PC-9 (cell line): ENCODE measurements at regions not wholly inside any gene's neighbourhood (a gene's known extent, or its start where the extent isn't known, plus 50 kb on each side); places are given as distances from the start of the nearest gene placed in this dataset.

Source experiments
- BruUV-seq: library from RNA; stranded (reverse); fragments of 400-500 nt; replicated peaks from 2 replicates; lab custom pipeline; 2021; lab: Mats Ljungman, UMichigan
- CTCF ChIA-PET: fragments of 300-600 bp; sonication (Branson Sonifier 250); formaldehyde crosslinking; loops from one replicate; lab custom pipeline; 2022; ENCODE audit warnings: antibody characterized with exemption; lab: Charles Lee
- POLR2A ChIA-PET: fragments of 300-600 bp; sonication (Branson Sonifier 250); formaldehyde crosslinking; loops from one replicate; lab custom pipeline; 2022; ENCODE audit warnings: antibody characterized with exemption; ENCODE audit not compliant: unreplicated experiment; lab: Charles Lee
- DNase-seq, 2 experiments: peaks; one replicate each; pipeline versions ENCODE4 v3.0.0 to v3.0.0-alpha.2; 2015 to 2022; ENCODE audit warnings: mixed read lengths in 1 of 2
- H2AFZ ChIP-seq: fragments of 200-600 bp; sonication (generic); 2 replicates; pipeline ENCODE4 v1.8.1; 2017; ENCODE audit warnings: antibody characterized with exemption
- H3F3A ChIP-seq: fragments of 200-600 bp; sonication (generic); 2 replicates; pipeline ENCODE4 v1.8.1; 2017; ENCODE audit warnings: antibody characterized with exemption, mild to moderate bottlenecking, low read depth; ENCODE audit not compliant: insufficient read depth
- H3K27ac ChIP-seq: fragments of 200-600 bp; sonication (generic); 2 replicates; pipeline ENCODE4 v1.6.1; 2016; ENCODE audit warnings: mixed run types
- H3K27me3 ChIP-seq: fragments of 200-600 bp; sonication (generic); 2 replicates; pipeline ENCODE4 v1.6.1; 2016; ENCODE audit warnings: low read depth, mixed run types; ENCODE audit not compliant: insufficient read depth
- H3K36me3 ChIP-seq: fragments of 200-600 bp; sonication (generic); 2 replicates; pipeline ENCODE4 v1.6.1; 2016; ENCODE audit warnings: low read depth, mixed run types
- H3K4me1 ChIP-seq: fragments of 200-600 bp; sonication (generic); replicated peaks from 2 replicates; pipeline ENCODE4 v1.6.1; 2016; ENCODE audit warnings: mixed run types; ENCODE audit not compliant: insufficient read depth
- H3K4me2 ChIP-seq: fragments of 200-600 bp; sonication (generic); 2 replicates; pipeline ENCODE4 v1.6.1; 2017; ENCODE audit warnings: mixed run types
- H3K4me3 ChIP-seq: fragments of 200-600 bp; sonication (generic); 2 replicates; pipeline ENCODE4 v1.6.1; 2016; ENCODE audit warnings: mixed run types
- H3K79me2 ChIP-seq: fragments of 200-600 bp; sonication (generic); 2 replicates; pipeline ENCODE4 v1.6.1; 2017; ENCODE audit warnings: low read depth, mixed run types
- H3K9me2 ChIP-seq: fragments of 200-600 bp; sonication (generic); 2 replicates; pipeline ENCODE4 v1.8.1; 2017; ENCODE audit warnings: mild to moderate bottlenecking; ENCODE audit not compliant: insufficient read depth
- H3K9me3 ChIP-seq: fragments of 200-600 bp; sonication (generic); 2 replicates; pipeline ENCODE4 v1.8.1; 2016; ENCODE audit warnings: low read depth; ENCODE audit not compliant: insufficient read depth
- H4K20me1 ChIP-seq: fragments of 200-600 bp; sonication (generic); 2 replicates; pipeline ENCODE4 v1.8.1; 2017; ENCODE audit not compliant: insufficient read depth
- EZH2 ChIP-seq: fragments of 200-600 bp; sonication (generic); IDR thresholded peaks from 2 replicates; pipeline ENCODE4 v1.8.0; 2017; ENCODE audit warnings: antibody characterized with exemption, low read depth
- intact Hi-C: fragments of 100-400 bp; cut with micrococcal nuclease; formaldehyde crosslinking; loops from one replicate; pipeline ENCODE4 v1.10.0; 2022; ENCODE audit not compliant: unreplicated experiment
- TF ChIP-seq, protein P1 (sequence below): fragments of 200-600 bp; sonication (generic); conservative IDR thresholded peaks from 2 replicates; pipeline ENCODE4 v1.6.1; 2017; ENCODE audit warnings: mixed run types, antibody characterized with exemption, mild to moderate bottlenecking, moderate library complexity

DNA sequence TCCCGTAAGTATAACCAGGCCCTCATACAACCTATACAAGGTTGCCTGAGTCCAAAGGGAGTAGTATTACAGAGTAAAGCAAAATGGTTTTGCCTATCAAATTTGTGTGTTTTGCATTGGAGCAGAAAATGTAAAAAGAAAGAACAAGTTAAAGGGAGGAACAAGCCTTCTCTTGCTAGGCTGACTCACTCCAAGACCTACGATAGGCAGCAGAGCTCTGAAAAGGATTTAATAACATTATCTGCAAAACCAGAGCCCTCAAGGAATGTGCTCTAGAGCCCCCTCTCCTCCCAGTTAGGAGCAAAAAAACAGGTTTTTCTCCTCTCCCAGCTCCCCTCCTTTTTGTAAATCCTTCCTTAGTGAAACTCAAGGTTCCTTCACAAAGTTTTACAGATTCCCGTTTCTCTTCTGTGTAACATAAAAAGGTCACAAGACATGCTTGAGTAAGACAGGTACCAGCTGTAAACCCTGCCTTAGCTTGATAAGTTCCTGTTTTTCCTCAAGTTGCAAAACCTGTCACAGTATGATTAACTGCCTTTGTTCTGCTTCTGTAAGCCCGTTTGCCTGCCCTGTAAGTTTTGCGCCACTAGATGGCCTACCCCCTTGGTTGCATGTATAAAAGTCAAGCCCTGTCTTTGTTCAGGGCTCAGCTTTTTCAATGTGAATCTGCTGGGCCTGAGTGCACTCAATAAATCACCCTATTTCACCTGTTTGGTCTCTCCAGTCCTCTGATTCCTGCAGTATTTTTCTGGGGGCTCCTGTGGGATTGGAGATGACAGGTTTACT is 498.2 kb downstream of the KCNA4 start:
- intact Hi-C loops = no loop called here
- ChIA-PET POLR2A (no interaction called here), CTCF (no interaction called here)
- no peak overlapping the region for H3K4me2 ChIP-seq
- H4K20me1 ChIP-seq = no peaks in the 10 kb centered on the region
- H3K4me1 ChIP-seq = no peaks in the 10 kb centered on the region
- no peak overlapping the region for H3K4me3 ChIP-seq
- H3K27me3 ChIP-seq = no peaks in the 10 kb centered on the region
- no peak overlapping the region for H3K27ac ChIP-seq
- H2AFZ ChIP-seq = no peak overlapping the region
- 0 out of 2 replicates have a peak, but pooled peaks cover 5% of the 10 kb centered on the region for H3K9me2 ChIP-seq
- no TSS peak for BruUV-seq
- H3F3A ChIP-seq = no peaks in the 10 kb centered on the region
- peak in 1 of 2 experiments; percentile 6 for DNase-seq
- no peaks in the 10 kb centered on the region for H3K36me3 ChIP-seq
- TF ChIP-seq, protein P1, sequence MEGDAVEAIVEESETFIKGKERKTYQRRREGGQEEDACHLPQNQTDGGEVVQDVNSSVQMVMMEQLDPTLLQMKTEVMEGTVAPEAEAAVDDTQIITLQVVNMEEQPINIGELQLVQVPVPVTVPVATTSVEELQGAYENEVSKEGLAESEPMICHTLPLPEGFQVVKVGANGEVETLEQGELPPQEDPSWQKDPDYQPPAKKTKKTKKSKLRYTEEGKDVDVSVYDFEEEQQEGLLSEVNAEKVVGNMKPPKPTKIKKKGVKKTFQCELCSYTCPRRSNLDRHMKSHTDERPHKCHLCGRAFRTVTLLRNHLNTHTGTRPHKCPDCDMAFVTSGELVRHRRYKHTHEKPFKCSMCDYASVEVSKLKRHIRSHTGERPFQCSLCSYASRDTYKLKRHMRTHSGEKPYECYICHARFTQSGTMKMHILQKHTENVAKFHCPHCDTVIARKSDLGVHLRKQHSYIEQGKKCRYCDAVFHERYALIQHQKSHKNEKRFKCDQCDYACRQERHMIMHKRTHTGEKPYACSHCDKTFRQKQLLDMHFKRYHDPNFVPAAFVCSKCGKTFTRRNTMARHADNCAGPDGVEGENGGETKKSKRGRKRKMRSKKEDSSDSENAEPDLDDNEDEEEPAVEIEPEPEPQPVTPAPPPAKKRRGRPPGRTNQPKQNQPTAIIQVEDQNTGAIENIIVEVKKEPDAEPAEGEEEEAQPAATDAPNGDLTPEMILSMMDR = no peak
- no peak for TF ChIP-seq EZH2
- no peaks in the 10 kb centered on the region for H3K79me2 ChIP-seq
- no peaks in the 10 kb centered on the region; the same call in 1 of the 2 replicates for H3K9me3 ChIP-seq

DNA sequence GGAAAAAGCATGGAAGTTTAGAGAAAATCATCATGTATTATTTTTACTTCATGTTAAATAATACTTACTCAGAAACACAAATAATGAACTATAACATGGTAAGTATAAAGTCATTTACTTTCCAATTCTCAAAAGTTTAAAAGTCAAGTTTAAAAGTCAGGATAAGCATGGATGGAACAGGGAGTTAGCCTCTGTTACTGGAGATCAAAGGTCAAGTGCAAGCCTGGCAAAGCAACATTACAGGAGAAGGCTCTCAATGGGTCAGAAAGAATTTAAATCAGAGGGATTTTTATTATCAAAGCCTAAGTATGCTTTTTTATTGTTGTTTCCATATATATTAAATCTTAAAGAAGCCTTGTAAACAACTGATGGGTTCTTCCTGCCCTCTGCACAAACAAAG is 505.4 kb downstream of the KCNA4 start:
- POLR2A ChIA-PET = no interaction called here
- no peaks in the 10 kb centered on the region for H3K79me2 ChIP-seq
- no peak overlapping the region for H3K4me2 ChIP-seq
- H3K4me1 ChIP-seq = no peaks in the 10 kb centered on the region
- intact Hi-C loops = no loop called here
- H3F3A ChIP-seq = no peaks in the 10 kb centered on the region
- H3K4me3 ChIP-seq = no peak overlapping the region
- 0 out of 2 replicates have a peak, but pooled peaks cover 5% of the 10 kb centered on the region for H3K9me2 ChIP-seq
- no peak for DNase-seq
- H3K27me3 ChIP-seq = no peaks in the 10 kb centered on the region
- TF ChIP-seq, protein P1 = no peak
- no peak for TF ChIP-seq EZH2
- no peak overlapping the region for H3K27ac ChIP-seq
- H3K9me3 ChIP-seq = no peaks in the 10 kb centered on the region
- no TSS peak for BruUV-seq
- H2AFZ ChIP-seq = no peak overlapping the region
- no peaks in the 10 kb centered on the region for H3K36me3 ChIP-seq
- no peaks in the 10 kb centered on the region for H4K20me1 ChIP-seq
- CTCF ChIA-PET = no interaction called here

DNA sequence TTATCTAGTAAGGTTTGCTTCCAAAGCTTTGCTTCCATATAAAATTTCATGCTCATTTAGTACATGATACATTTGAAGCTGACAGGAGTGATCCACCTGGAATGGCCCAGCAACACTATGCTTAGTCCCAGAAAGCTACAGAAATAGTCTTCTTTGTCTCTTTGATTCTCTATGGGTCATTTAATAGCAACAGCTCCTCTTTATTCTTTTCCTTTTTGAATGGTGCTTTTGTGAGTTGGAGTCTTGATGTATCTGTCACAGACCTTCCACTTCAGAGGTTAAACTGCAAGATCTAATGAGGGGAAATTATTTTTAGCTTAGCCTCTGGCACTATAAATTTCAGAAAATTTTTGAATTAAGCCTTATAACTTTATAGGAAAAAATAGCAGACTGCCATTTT is 509.5 kb downstream of the KCNA4 start:
- Histone ChIP-seq H4K20me1 (no peaks in the 10 kb centered on the region), H2AFZ (no peak overlapping the region), H3K9me2 (no peaks in the 10 kb centered on the region), H3K27me3 (no peaks in the 10 kb centered on the region), H3K4me3 (no peak overlapping the region), H3F3A (no peaks in the 10 kb centered on the region), H3K9me3 (no peaks in the 10 kb centered on the region), H3K79me2 (no peaks in the 10 kb centered on the region), H3K36me3 (no peaks in the 10 kb centered on the region), H3K4me1 (no peaks in the 10 kb centered on the region), H3K27ac (no peak overlapping the region), H3K4me2 (no peak overlapping the region)
- BruUV-seq = no TSS peak
- ChIA-PET CTCF (interaction anchor here (0.7 kb wide), 1 partner anchor 520 kb away, joined by 5 read pairs; no protein-coding TSS in a partner anchor), POLR2A (no interaction called here)
- TF ChIP-seq, protein P1 = no peak
- TF ChIP-seq EZH2 = no peak
- no peak for DNase-seq
- intact Hi-C loops = no loop called here
